ENCODE measurements at regions not wholly inside any gene's neighbourhood (a gene's known extent, or its start where the extent isn't known, plus 50 kb on each side); places are given as distances from the start of the nearest gene placed in this dataset.

- no peaks in the 10 kb centered on the region for H3K9me3 Mint-ChIP-seq
- no peak overlapping the region for H3K4me3 Mint-ChIP-seq
- peaks cover 19% of the 10 kb centered on the region for H3K4me1 Mint-ChIP-seq
- ATAC-seq (no peak), DNase-seq (no peak)
- no peaks in the 10 kb centered on the region for H3K27me3 Mint-ChIP-seq
- H3K27ac Mint-ChIP-seq, result no peak overlapping the region
Measured at GRCh38 chr2:147502711-147503290, 342.0 kb upstream of the ACVR2A start.

GRCh38 chr2:147501968-147502367, 342.9 kb upstream of the ACVR2A start:
- peaks cover 19% of the 10 kb centered on the region for H3K4me1 Mint-ChIP-seq

GRCh38 chr2:147500819-147501395, 343.9 kb upstream of the ACVR2A start:
- Mint-ChIP-seq H3K4me1 (peaks cover 19% of the 10 kb centered on the region), H3K4me3 (no peak overlapping the region), H3K9me3 (no peaks in the 10 kb centered on the region), H3K27ac (no peak overlapping the region), H3K27me3 (no peaks in the 10 kb centered on the region)
- no peak for DNase-seq
- no peak for ATAC-seq

More at GRCh38 chr2:147501968-147502367, 342.9 kb upstream of the ACVR2A start:
- no peaks in the 10 kb centered on the region for H3K9me3 Mint-ChIP-seq
- no peaks in the 10 kb centered on the region for H3K27me3 Mint-ChIP-seq
- H3K27ac Mint-ChIP-seq, result no peak overlapping the region
- H3K4me3 Mint-ChIP-seq, result no peak overlapping the region
- DNase-seq, result no peak
- no peak for ATAC-seq

GRCh38 chr2:147500229-147500628, 344.6 kb upstream of the ACVR2A start:
- no peak for DNase-seq
- Mint-ChIP-seq H3K27me3 (no peaks in the 10 kb centered on the region), H3K4me1 (peaks cover 19% of the 10 kb centered on the region), H3K9me3 (no peaks in the 10 kb centered on the region), H3K27ac (peak overlapping the region in 1 of 2 donors; percentile 59), H3K4me3 (peak overlapping the region; percentile 13 to 32)
- ATAC-seq, result peak; percentile 53

GRCh38 chr2:147499785-147500184, 345.0 kb upstream of the ACVR2A start:
- H3K27ac Mint-ChIP-seq, result peak overlapping the region; percentile 49 to 59
- peak overlapping the region; percentile 13 to 32 for H3K4me3 Mint-ChIP-seq
- no peaks in the 10 kb centered on the region for H3K9me3 Mint-ChIP-seq
- H3K27me3 Mint-ChIP-seq, result no peaks in the 10 kb centered on the region
- no peak for DNase-seq
- no peak for ATAC-seq
- peaks cover 19% of the 10 kb centered on the region for H3K4me1 Mint-ChIP-seq

GRCh38 chr2:147495734-147496133, 349.1 kb upstream of the ACVR2A start:
- peaks cover 18% of the 10 kb centered on the region for H3K4me1 Mint-ChIP-seq
- H3K27ac Mint-ChIP-seq, result no peak overlapping the region
- H3K9me3 Mint-ChIP-seq, result no peaks in the 10 kb centered on the region
- no peaks in the 10 kb centered on the region for H3K27me3 Mint-ChIP-seq
- DNase-seq, result no peak
- H3K4me3 Mint-ChIP-seq, result no peak overlapping the region
- no peak for ATAC-seq

- no peak for DNase-seq
- no peak for ATAC-seq
- H3K4me3 Mint-ChIP-seq, result no peak overlapping the region
- no peak overlapping the region for H3K27ac Mint-ChIP-seq
- H3K9me3 Mint-ChIP-seq, result no peaks in the 10 kb centered on the region
- no peaks in the 10 kb centered on the region for H3K27me3 Mint-ChIP-seq
- peaks cover 16% of the 10 kb centered on the region for H3K4me1 Mint-ChIP-seq
Measured at GRCh38 chr2:147492471-147492870, 352.4 kb upstream of the ACVR2A start.

GRCh38 chr2:147491506-147491905, 353.3 kb upstream of the ACVR2A start:
- Mint-ChIP-seq H3K27me3 (no peaks in the 10 kb centered on the region), H3K4me1 (peaks cover 16% of the 10 kb centered on the region), H3K4me3 (no peak overlapping the region), H3K9me3 (no peaks in the 10 kb centered on the region), H3K27ac (no peak overlapping the region)
- ATAC-seq (no peak), DNase-seq (no peak)

- DNase-seq, result no peak
- H3K27me3 Mint-ChIP-seq, result no peaks in the 10 kb centered on the region
- peak overlapping the region in 1 of 2 donors; percentile 11 for H3K27ac Mint-ChIP-seq
- no peak overlapping the region for H3K4me3 Mint-ChIP-seq
- H3K9me3 Mint-ChIP-seq, result no peaks in the 10 kb centered on the region
- peak; percentile 62 for ATAC-seq
- H3K4me1 Mint-ChIP-seq, result peaks cover 16% of the 10 kb centered on the region
Measured at GRCh38 chr2:147490401-147491261, 354.2 kb upstream of the ACVR2A start.

- no peaks in the 10 kb centered on the region for H3K27me3 Mint-ChIP-seq
- ATAC-seq (no peak), DNase-seq (no peak)
- no peak overlapping the region for H3K4me3 Mint-ChIP-seq
- H3K27ac Mint-ChIP-seq, result no peak overlapping the region
- H3K9me3 Mint-ChIP-seq, result no peaks in the 10 kb centered on the region
- H3K4me1 Mint-ChIP-seq, result peaks cover 16% of the 10 kb centered on the region
Measured at GRCh38 chr2:147488472-147488871, 356.4 kb upstream of the ACVR2A start.

- ATAC-seq, result no peak
Measured at GRCh38 chr2:147487978-147488289, 356.9 kb upstream of the ACVR2A start.

GRCh38 chr2:147487286-147487977, 357.4 kb upstream of the ACVR2A start:
- Mint-ChIP-seq H3K27ac (no peak overlapping the region), H3K4me3 (no peak overlapping the region), H3K4me1 (peaks cover 16% of the 10 kb centered on the region), H3K27me3 (no peaks in the 10 kb centered on the region), H3K9me3 (no peaks in the 10 kb centered on the region)
- DNase-seq (no peak), ATAC-seq (no peak)

More at GRCh38 chr2:147487978-147488289, 356.9 kb upstream of the ACVR2A start:
- no peaks in the 10 kb centered on the region for H3K27me3 Mint-ChIP-seq
- H3K27ac Mint-ChIP-seq, result no peak overlapping the region
- no peak for DNase-seq
- no peak overlapping the region for H3K4me3 Mint-ChIP-seq
- no peaks in the 10 kb centered on the region for H3K9me3 Mint-ChIP-seq
- H3K4me1 Mint-ChIP-seq, result peaks cover 16% of the 10 kb centered on the region

- no peak overlapping the region for H3K27ac Mint-ChIP-seq
- DNase-seq (no peak), ATAC-seq (no peak)
- no peaks in the 10 kb centered on the region for H3K27me3 Mint-ChIP-seq
- H3K4me3 Mint-ChIP-seq, result no peak overlapping the region
- H3K4me1 Mint-ChIP-seq, result peaks cover 8% of the 10 kb centered on the region
- no peaks in the 10 kb centered on the region for H3K9me3 Mint-ChIP-seq
Measured at GRCh38 chr2:147485210-147485851, 359.5 kb upstream of the ACVR2A start.

GRCh38 chr2:147483911-147484310, 360.9 kb upstream of the ACVR2A start:
- H3K4me3 Mint-ChIP-seq, result no peak overlapping the region
- ATAC-seq (no peak), DNase-seq (no peak)
- H3K27me3 Mint-ChIP-seq, result no peaks in the 10 kb centered on the region
- no peak overlapping the region for H3K27ac Mint-ChIP-seq
- H3K9me3 Mint-ChIP-seq, result no peaks in the 10 kb centered on the region
- H3K4me1 Mint-ChIP-seq, result no peaks in the 10 kb centered on the region

GRCh38 chr2:147482916-147483669, 361.7 kb upstream of the ACVR2A start:
- H3K9me3 Mint-ChIP-seq, result no peaks in the 10 kb centered on the region
- H3K4me3 Mint-ChIP-seq, result no peak overlapping the region
- no peak overlapping the region for H3K27ac Mint-ChIP-seq
- no peaks in the 10 kb centered on the region for H3K27me3 Mint-ChIP-seq
- DNase-seq (no peak), ATAC-seq (no peak)
- H3K4me1 Mint-ChIP-seq, result no peaks in the 10 kb centered on the region
